NCI-H2227 treated with DMSO at 0.1 percent for 48 hours (cell line): ENCODE measurements at regions not wholly inside any gene's neighbourhood (a gene's known extent, or its start where the extent isn't known, plus 50 kb on each side); places are given as distances from the start of the nearest gene placed in this dataset.
"Not testable (repeated sequence)": the region's sequence is repeated elsewhere in the genome, so short reads cannot be mapped to it uniquely, and the experiment has no call there.

Source experiments
- DNase-seq: peaks from one replicate; lab custom pipeline; 2025; lab: John Stamatoyannopoulos, UW

GRCh38 chr10:4442296-4442695 lies 383.7 kb upstream of the AKR1E2 start:
- no peak for DNase-seq

- no peak for DNase-seq
Observed at GRCh38 chr10:4440260-4440659, 385.7 kb upstream of the AKR1E2 start.

- no peak for DNase-seq
Observed at GRCh38 chr10:4437791-4438190, 388.2 kb upstream of the AKR1E2 start.

- no peak for DNase-seq
Observed at GRCh38 chr10:4437061-4437460, 388.9 kb upstream of the AKR1E2 start.

GRCh38 chr10:4436103-4436502 lies 389.9 kb upstream of the AKR1E2 start:
- DNase-seq: no peak

GRCh38 chr10:4434516-4435071 lies 391.4 kb upstream of the AKR1E2 start:
- DNase-seq: no peak

GRCh38 chr10:4434105-4434504 lies 391.9 kb upstream of the AKR1E2 start:
- no peak for DNase-seq

GRCh38 chr10:4431114-4431863 lies 394.7 kb upstream of the AKR1E2 start:
- DNase-seq: no peak

GRCh38 chr10:4429571-4429970 lies 396.4 kb upstream of the AKR1E2 start:
- no peak for DNase-seq

GRCh38 chr10:4427532-4427931 lies 398.5 kb upstream of the AKR1E2 start:
- DNase-seq: no peak

- no peak for DNase-seq
Observed at GRCh38 chr10:4426866-4427265, 399.1 kb upstream of the AKR1E2 start.

GRCh38 chr10:4409319-4409718 lies 416.7 kb upstream of the AKR1E2 start:
- no peak for DNase-seq

- DNase-seq: no peak
Observed at GRCh38 chr10:4407783-4408182, 418.2 kb upstream of the AKR1E2 start.

- DNase-seq: no peak
Observed at GRCh38 chr10:4405828-4406227, 420.2 kb upstream of the AKR1E2 start.

GRCh38 chr10:4403638-4404252 lies 422.3 kb upstream of the AKR1E2 start:
- no peak for DNase-seq

GRCh38 chr10:4401080-4401479 lies 424.9 kb upstream of the AKR1E2 start:
- DNase-seq: not testable (repeated sequence)

- no peak for DNase-seq
Observed at GRCh38 chr10:4399556-4399955, 426.5 kb upstream of the AKR1E2 start.

- no peak for DNase-seq
Observed at GRCh38 chr10:4398602-4399001, 427.4 kb upstream of the AKR1E2 start.

GRCh38 chr10:4397337-4397736 lies 428.7 kb upstream of the AKR1E2 start:
- no peak for DNase-seq

GRCh38 chr10:4396401-4397283 lies 429.4 kb upstream of the AKR1E2 start:
- DNase-seq: no peak

GRCh38 chr10:4395731-4396130 lies 430.3 kb upstream of the AKR1E2 start:
- DNase-seq: no peak

GRCh38 chr10:4394455-4394854 lies 431.6 kb upstream of the AKR1E2 start:
- DNase-seq: not testable (repeated sequence)

GRCh38 chr10:4391683-4392082 lies 434.3 kb upstream of the AKR1E2 start:
- no peak for DNase-seq
